Karpas-422 (cell line): ENCODE measurements at regions not wholly inside any gene's neighbourhood (a gene's known extent, or its start where the extent isn't known, plus 50 kb on each side); places are given as distances from the start of the nearest gene placed in this dataset.

ENCODE experiments used
- DNase-seq: peaks from one replicate; pipeline ENCODE4 v3.0.0-alpha.2; 2015
- H2AFZ ChIP-seq: fragments of 200-600 bp; sonication (generic); 2 replicates; pipeline ENCODE4 v1.6.1; 2014; ENCODE audit warnings: antibody characterized with exemption, low read length, mixed read lengths
- H3K27ac ChIP-seq: fragments of 200-600 bp; sonication (generic); 2 replicates; pipeline ENCODE4 v1.5.1; 2014; ENCODE audit warnings: mild to moderate bottlenecking, low read length, moderate library complexity
- H3K27me3 ChIP-seq: fragments of 200-600 bp; sonication (generic); 2 replicates; pipeline ENCODE4 v1.6.1; 2014; ENCODE audit warnings: low read length, mixed read lengths
- H3K36me3 ChIP-seq: fragments of 200-600 bp; sonication (generic); 2 replicates; pipeline ENCODE4 v1.6.1; 2014; ENCODE audit warnings: low read length, mixed read lengths; ENCODE audit not compliant: insufficient read depth
- H3K4me1 ChIP-seq: fragments of 200-600 bp; sonication (generic); 2 replicates; pipeline ENCODE4 v1.6.1; 2014; ENCODE audit warnings: mild to moderate bottlenecking, low read length, mixed read lengths
- H3K4me2 ChIP-seq: fragments of 200-600 bp; sonication (generic); 2 replicates; pipeline ENCODE4 v1.6.1; 2014; ENCODE audit warnings: low read length, low read depth, mild to moderate bottlenecking; ENCODE audit not compliant: poor library complexity, severe bottlenecking
- H3K4me3 ChIP-seq: fragments of 200-600 bp; sonication (generic); 2 replicates; pipeline ENCODE4 v1.5.1; 2014; ENCODE audit warnings: mild to moderate bottlenecking, antibody characterized with exemption, low read length, mixed read lengths
- H3K79me2 ChIP-seq: fragments of 200-600 bp; sonication (generic); 2 replicates; pipeline ENCODE4 v1.6.1; 2014; ENCODE audit warnings: mild to moderate bottlenecking, low read length, mixed read lengths
- H3K9ac ChIP-seq: fragments of 200-600 bp; sonication (generic); 2 replicates; pipeline ENCODE4 v1.6.0; 2014; ENCODE audit warnings: low read length
- H3K9me2 ChIP-seq: fragments of 200-600 bp; sonication (generic), shearing (Covaris generic); replicated peaks from 2 replicates; pipeline ENCODE4 v1.6.0; 2014; ENCODE audit warnings: mild to moderate bottlenecking, low read length, moderate library complexity; ENCODE audit not compliant: insufficient read depth
- H3K9me3 ChIP-seq: fragments of 300-700, 200-600 bp; sonication (generic); 2 replicates; pipeline ENCODE4 v1.6.1; 2014; ENCODE audit warnings: low read length, mixed read lengths
- H4K20me1 ChIP-seq: fragments of 200-600 bp; sonication (generic); 2 replicates; pipeline ENCODE4 v1.6.1; 2014; ENCODE audit warnings: mild to moderate bottlenecking, antibody characterized with exemption, low read length, low read depth; ENCODE audit not compliant: insufficient read depth

DNA sequence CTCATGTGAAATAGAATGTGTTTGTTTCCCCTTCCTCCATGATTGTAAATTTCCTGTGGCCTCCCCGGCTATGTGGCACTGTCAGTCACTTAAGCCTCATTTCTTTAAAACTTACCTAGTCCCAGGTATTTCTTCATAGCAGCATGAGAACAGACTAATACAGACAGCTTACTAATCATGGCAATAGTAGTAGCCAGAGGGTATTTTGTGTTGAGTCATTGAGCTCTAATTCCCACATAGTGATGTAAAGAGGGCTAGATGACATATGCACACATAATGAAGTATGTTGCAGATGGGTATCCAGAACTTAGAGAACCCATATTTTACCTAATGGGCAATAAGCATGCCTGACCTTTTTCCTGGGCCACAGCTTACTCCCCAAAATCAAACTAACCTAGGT lies 1197.2 kb downstream of the PCDH7 start:
- Histone ChIP-seq H3K9me2 (no peaks in the 10 kb centered on the region), H3K9me3 (peaks cover 21% of the 10 kb centered on the region), H2AFZ (no peak overlapping the region), H3K79me2 (no peaks in the 10 kb centered on the region), H3K9ac (no peak overlapping the region), H3K27ac (no peak overlapping the region), H3K36me3 (no peaks in the 10 kb centered on the region), H4K20me1 (no peaks in the 10 kb centered on the region), H3K27me3 (no peaks in the 10 kb centered on the region), H3K4me2 (no peak overlapping the region), H3K4me3 (no peak overlapping the region), H3K4me1 (no peaks in the 10 kb centered on the region)
- DNase-seq, result no peak

GRCh38 chr4:31918891-31919290 lies 1198.7 kb downstream of the PCDH7 start:
- Histone ChIP-seq H3K9ac (no peak overlapping the region), H3K9me2 (no peaks in the 10 kb centered on the region), H3K27me3 (no peaks in the 10 kb centered on the region), H3K79me2 (no peaks in the 10 kb centered on the region), H3K4me3 (no peak overlapping the region), H3K36me3 (no peaks in the 10 kb centered on the region), H3K27ac (no peak overlapping the region), H3K9me3 (peaks cover 21% of the 10 kb centered on the region), H2AFZ (no peak overlapping the region), H3K4me2 (no peak overlapping the region), H4K20me1 (no peaks in the 10 kb centered on the region), H3K4me1 (no peaks in the 10 kb centered on the region)
- DNase-seq, result no peak

- Histone ChIP-seq H3K4me1 (no peaks in the 10 kb centered on the region), H3K27ac (no peak overlapping the region), H3K9me3 (peaks cover 17% of the 10 kb centered on the region; the same call in 1 of the 2 replicates), H4K20me1 (no peaks in the 10 kb centered on the region), H3K4me3 (no peak overlapping the region), H3K9me2 (no peaks in the 10 kb centered on the region), H3K79me2 (no peaks in the 10 kb centered on the region), H3K9ac (no peak overlapping the region), H3K4me2 (no peak overlapping the region), H2AFZ (no peak overlapping the region), H3K27me3 (no peaks in the 10 kb centered on the region), H3K36me3 (no peaks in the 10 kb centered on the region)
- DNase-seq, result no peak
Observed at GRCh38 chr4:31923634-31924033, 1203.5 kb downstream of the PCDH7 start.

DNA sequence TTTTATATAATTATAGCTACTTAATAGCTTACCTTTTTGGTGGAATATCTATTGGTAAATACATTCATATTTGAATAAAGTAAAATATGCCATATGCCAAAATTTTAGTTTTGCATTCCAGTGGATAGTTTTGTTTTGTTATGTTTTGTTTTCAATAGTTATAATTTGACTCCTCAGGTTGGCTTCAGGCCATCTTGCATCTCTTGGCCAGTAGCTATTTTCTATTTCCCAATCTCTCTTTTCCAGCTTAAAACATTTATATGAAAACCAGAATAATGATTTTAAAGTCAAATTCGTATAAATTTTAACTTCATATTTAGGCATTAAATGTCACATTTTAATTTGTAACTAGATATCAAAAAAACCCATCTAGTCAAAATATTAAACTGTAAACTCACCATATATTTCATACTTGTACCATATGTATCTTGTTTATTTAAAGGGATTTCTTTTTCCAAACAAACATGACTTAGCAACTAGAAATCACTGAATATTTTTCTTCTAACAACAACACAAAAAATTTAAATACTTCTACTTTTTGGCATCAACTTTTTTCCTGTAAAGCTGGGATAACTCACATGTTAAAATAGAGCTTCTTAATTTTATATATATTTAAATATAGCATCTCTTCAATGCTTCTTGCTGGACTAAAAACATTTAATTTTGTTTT lies 1209.6 kb downstream of the PCDH7 start:
- no peaks in the 10 kb centered on the region for H4K20me1 ChIP-seq
- no peaks in the 10 kb centered on the region for H3K27me3 ChIP-seq
- no peak for DNase-seq
- H3K9me3 ChIP-seq, result peaks cover 33% of the 10 kb centered on the region
- H3K27ac ChIP-seq, result no peak overlapping the region
- H3K4me3 ChIP-seq, result no peak overlapping the region
- H3K4me1 ChIP-seq, result no peaks in the 10 kb centered on the region
- no peak overlapping the region for H3K4me2 ChIP-seq
- H3K9me2 ChIP-seq, result no peaks in the 10 kb centered on the region
- no peak overlapping the region for H2AFZ ChIP-seq
- H3K79me2 ChIP-seq, result no peaks in the 10 kb centered on the region
- no peak overlapping the region for H3K9ac ChIP-seq
- H3K36me3 ChIP-seq, result no peaks in the 10 kb centered on the region

GRCh38 chr4:31946456-31946855 lies 1226.3 kb downstream of the PCDH7 start:
- DNase-seq, result no peak
- Histone ChIP-seq H3K27me3 (no peaks in the 10 kb centered on the region), H3K4me3 (no peak overlapping the region), H3K79me2 (no peaks in the 10 kb centered on the region), H3K36me3 (no peaks in the 10 kb centered on the region), H2AFZ (no peak overlapping the region), H3K9me3 (peaks cover 21% of the 10 kb centered on the region), H3K27ac (no peak overlapping the region), H3K9ac (no peak overlapping the region), H3K4me1 (no peaks in the 10 kb centered on the region), H3K9me2 (no peaks in the 10 kb centered on the region), H3K4me2 (no peak overlapping the region), H4K20me1 (no peaks in the 10 kb centered on the region)

DNA sequence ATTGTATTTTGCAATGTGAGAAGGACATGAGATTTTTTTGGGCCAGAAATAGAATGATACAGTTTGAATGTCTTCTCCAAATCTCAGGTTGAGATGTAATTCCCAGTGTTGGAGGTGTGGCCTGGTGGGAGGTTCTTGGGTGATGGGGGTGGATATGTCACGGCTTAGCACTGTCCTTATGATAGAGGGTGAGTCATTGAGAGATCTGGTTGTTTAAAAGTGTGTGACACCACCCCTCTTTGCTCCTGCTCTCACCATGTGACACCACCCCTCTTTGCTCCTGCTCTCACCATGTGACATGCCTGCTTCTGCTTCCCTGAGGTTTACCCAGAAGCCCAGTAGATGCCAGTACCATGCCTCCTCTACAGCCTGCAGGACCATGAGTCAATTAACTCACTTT lies 1226.9 kb downstream of the PCDH7 start:
- H3K4me1 ChIP-seq, result no peaks in the 10 kb centered on the region
- H3K4me2 ChIP-seq, result no peak overlapping the region
- H4K20me1 ChIP-seq, result no peaks in the 10 kb centered on the region
- no peaks in the 10 kb centered on the region for H3K27me3 ChIP-seq
- no peak overlapping the region for H3K27ac ChIP-seq
- H3K9me3 ChIP-seq, result peaks cover 21% of the 10 kb centered on the region
- H3K36me3 ChIP-seq, result no peaks in the 10 kb centered on the region
- no peak overlapping the region for H3K9ac ChIP-seq
- no peaks in the 10 kb centered on the region for H3K9me2 ChIP-seq
- DNase-seq, result no peak
- no peak overlapping the region for H3K4me3 ChIP-seq
- H2AFZ ChIP-seq, result no peak overlapping the region
- no peaks in the 10 kb centered on the region for H3K79me2 ChIP-seq

DNA sequence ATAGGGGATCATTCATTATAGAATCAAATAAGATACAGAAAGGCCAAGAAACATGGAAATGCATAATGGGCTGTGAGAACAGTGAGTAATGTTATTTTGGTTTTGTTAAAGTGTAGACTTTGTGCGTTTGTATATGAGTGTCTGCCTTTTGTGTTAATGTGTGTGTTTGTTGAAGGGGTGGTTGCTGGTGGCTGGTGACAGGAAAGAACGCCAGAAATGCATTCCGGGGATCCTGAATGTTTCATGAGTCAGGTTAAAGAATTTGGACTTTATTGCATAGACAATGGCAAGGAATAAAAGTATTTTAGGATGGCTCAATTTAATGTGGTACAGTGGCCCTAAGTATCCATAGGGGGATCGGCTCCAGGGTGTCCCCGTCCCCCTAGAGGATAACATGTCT lies 1228.9 kb downstream of the PCDH7 start:
- no peaks in the 10 kb centered on the region for H3K27me3 ChIP-seq
- no peaks in the 10 kb centered on the region for H3K36me3 ChIP-seq
- no peak overlapping the region for H3K27ac ChIP-seq
- no peak overlapping the region for H2AFZ ChIP-seq
- no peaks in the 10 kb centered on the region for H3K4me1 ChIP-seq
- no peak for DNase-seq
- H3K9ac ChIP-seq, result no peak overlapping the region
- H3K9me3 ChIP-seq, result peaks cover 20% of the 10 kb centered on the region
- no peak overlapping the region for H3K4me2 ChIP-seq
- H3K9me2 ChIP-seq, result no peaks in the 10 kb centered on the region
- no peaks in the 10 kb centered on the region for H3K79me2 ChIP-seq
- no peak overlapping the region for H3K4me3 ChIP-seq
- H4K20me1 ChIP-seq, result no peaks in the 10 kb centered on the region

DNA sequence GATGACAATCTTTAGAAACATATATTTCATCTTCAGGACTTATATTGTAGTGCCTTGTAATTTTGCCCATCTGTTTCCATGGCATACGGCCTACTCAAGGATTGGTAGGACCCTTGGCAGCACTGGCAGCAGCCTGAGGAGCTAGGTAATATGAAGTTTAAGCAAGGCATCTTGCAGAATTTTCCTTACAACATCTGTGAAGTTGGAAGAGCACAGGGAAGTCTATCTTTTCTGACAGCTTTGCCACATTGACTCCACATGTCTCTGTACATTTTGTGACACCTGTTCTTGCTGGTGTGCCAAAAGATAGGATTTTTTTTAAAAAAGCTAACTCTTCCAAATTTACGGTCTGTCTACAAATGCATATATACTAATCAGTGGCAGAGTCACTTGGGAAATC lies 1235.2 kb downstream of the PCDH7 start:
- Histone ChIP-seq H3K27me3 (no peaks in the 10 kb centered on the region), H3K4me3 (no peak overlapping the region), H3K4me1 (no peaks in the 10 kb centered on the region), H3K4me2 (no peak overlapping the region), H3K27ac (no peak overlapping the region), H3K79me2 (no peaks in the 10 kb centered on the region), H3K9me2 (no peaks in the 10 kb centered on the region), H2AFZ (no peak overlapping the region), H4K20me1 (no peaks in the 10 kb centered on the region), H3K36me3 (no peaks in the 10 kb centered on the region), H3K9ac (no peak overlapping the region), H3K9me3 (peaks cover 8% of the 10 kb centered on the region; the same call in 1 of the 2 replicates)
- DNase-seq, result no peak
